HCT116 (cell line): ENCODE measurements at regions not wholly inside any gene's neighbourhood (a gene's known extent, or its start where the extent isn't known, plus 50 kb on each side); places are given as distances from the start of the nearest gene placed in this dataset.

Experiments used
- ATAC-seq: fragments of 200-7000 bp; cut with Tn5 transposase; 2 replicates; pipeline ENCODE4 v1.9.1; 2020; ENCODE audit warnings: mild to moderate bottlenecking, moderate library complexity
- BruUV-seq: library from RNA; stranded (reverse); fragments of 400-500 nt; replicated peaks from 2 replicates; lab custom pipeline; 2021; lab: Mats Ljungman, UMichigan
- CTCF ChIA-PET: fragments of 300-600 bp; sonication (Branson Sonifier 250); formaldehyde crosslinking; loops from one replicate; lab custom pipeline; 2021; ENCODE audit warnings: antibody characterized with exemption; lab: Charles Lee
- POLR2A ChIA-PET: fragments of 300-600, 350-600 bp; sonication (Branson Sonifier 250); formaldehyde crosslinking; loops from one replicate; lab custom pipeline; 2021; ENCODE audit warnings: antibody characterized with exemption; lab: Charles Lee
- RAD21 ChIA-PET, 2 experiments: fragments of 300-600 bp; sonication (Branson Sonifier 250); formaldehyde crosslinking; loops; one replicate each; lab custom pipeline; 2023; ENCODE audit warnings: low total read pairs in 2 of 2; ENCODE audit not compliant: uncharacterized antibody in 2 of 2, unreplicated experiment in 2 of 2, low non-redundant PET in 1 of 2; lab: Charles Lee
- DNase-seq: peaks from one replicate; pipeline ENCODE4 v3.0.0-alpha.2; 2010; ENCODE audit warnings: low read depth, low spot score
- H2AFZ ChIP-seq: fragments of 200-600 bp; shearing (Covaris generic), sonication (generic); 2 replicates; pipeline ENCODE4 v1.6.1; 2017; ENCODE audit warnings: low read depth, mixed run types, mixed read lengths, antibody characterized with exemption, low read length; ENCODE audit not compliant: poor library complexity, severe bottlenecking
- H3K27ac ChIP-seq: 2 replicates; pipeline ENCODE4 v1.5.1; 2012; ENCODE audit warnings: low read depth, low read length
- H3K27me3 ChIP-seq: fragments of 200-600 bp; sonication (generic); 2 replicates; pipeline ENCODE4 v1.6.1; 2016; ENCODE audit warnings: mixed run types, low read length, mixed read lengths; ENCODE audit not compliant: insufficient read depth
- H3K36me3 ChIP-seq, 2 experiments: fragments of 200-500 bp in 1 of 2; fragments of 200-600 bp in 1 of 2; sonication (Bioruptor generic) in 1 of 2; sonication (generic) in 1 of 2; 2 replicates each; pipeline versions ENCODE4 v1.5.1 to v1.6.1; 2014 to 2016; ENCODE audit warnings: low read length in 2 of 2, inconsistent platforms in 1 of 2, mixed read lengths in 1 of 2, mixed run types in 1 of 2; ENCODE audit not compliant: insufficient read depth in 2 of 2, control insufficient read depth in 1 of 2
- H3K4me1 ChIP-seq, 2 experiments: fragments of 200-600 bp in 1 of 2; sonication (generic) in 1 of 2; 2 replicates each; pipeline versions ENCODE4 v1.5.1 to v1.6.1; 2012 to 2017; ENCODE audit warnings: low read length in 2 of 2, inconsistent platforms in 1 of 2, mild to moderate bottlenecking in 1 of 2, mixed read lengths in 1 of 2, mixed run types in 1 of 2, moderate library complexity in 1 of 2; ENCODE audit not compliant: insufficient read depth in 2 of 2, control insufficient read depth in 1 of 2
- H3K4me2 ChIP-seq: fragments of 200-600 bp; sonication (generic); 2 replicates; pipeline ENCODE4 v1.6.1; 2017; ENCODE audit warnings: mixed run types, low read length, mixed read lengths
- H3K4me3 ChIP-seq, 2 experiments: fragments of 200-600 bp in 1 of 2; sonication (generic) in 1 of 2; replicated peaks in 1 of 2; 2 replicates each; pipeline ENCODE4 v1.5.1; 2011 to 2016; ENCODE audit warnings: low read length in 2 of 2, control low read depth in 1 of 2, low read depth in 1 of 2, mild to moderate bottlenecking in 1 of 2, mixed read lengths in 1 of 2, mixed run types in 1 of 2
- H3K79me2 ChIP-seq: fragments of 200-600 bp; sonication (generic); 2 replicates; pipeline ENCODE4 v1.6.1; 2017; ENCODE audit warnings: mild to moderate bottlenecking, mixed run types, low read length, moderate library complexity, mixed read lengths; ENCODE audit not compliant: insufficient read depth
- H3K9ac ChIP-seq: fragments of 200-600 bp; sonication (generic); 2 replicates; pipeline ENCODE4 v1.6.1; 2016; ENCODE audit warnings: low read length, mixed read lengths
- H3K9me2 ChIP-seq: fragments of 200-600 bp; sonication (generic), shearing (Covaris generic); 2 replicates; pipeline ENCODE4 v1.6.1; 2017; ENCODE audit warnings: mixed run types, mild to moderate bottlenecking, moderate library complexity; ENCODE audit not compliant: insufficient read depth
- H3K9me3 ChIP-seq, 2 experiments: fragments of 200-500 bp in 1 of 2; fragments of 200-600 bp in 1 of 2; sonication (Bioruptor generic) in 1 of 2; sonication (generic) in 1 of 2; 2 replicates each; pipeline ENCODE4 v1.6.1; 2014 to 2017; ENCODE audit warnings: low read length in 2 of 2, mixed read lengths in 2 of 2, inconsistent platforms in 1 of 2, low read depth in 1 of 2, mild to moderate bottlenecking in 1 of 2, mixed run types in 1 of 2, moderate library complexity in 1 of 2; ENCODE audit not compliant: control insufficient read depth in 1 of 2, insufficient read depth in 1 of 2
- H4K20me1 ChIP-seq: fragments of 200-600 bp; sonication (generic), shearing (Covaris generic); 2 replicates; pipeline ENCODE4 v1.6.1; 2017; ENCODE audit warnings: mixed run types, mild to moderate bottlenecking, moderate library complexity; ENCODE audit not compliant: insufficient read depth
- CBX3 ChIP-seq: IDR thresholded peaks from 2 replicates; pipeline ENCODE4 v1.6.1; 2012; ENCODE audit warnings: low read depth
- CEBPB ChIP-seq: IDR thresholded peaks from 2 replicates; pipeline ENCODE4 v1.6.1; 2012; ENCODE audit warnings: low read depth
- EGR1 ChIP-seq: IDR thresholded peaks from 2 replicates; pipeline ENCODE4 v1.6.1; 2012; ENCODE audit warnings: low read depth
- ELF1 ChIP-seq: IDR thresholded peaks from 2 replicates; pipeline ENCODE4 v1.6.1; 2012; ENCODE audit warnings: low read depth, borderline replicate concordance
- EZH2 ChIP-seq: fragments of 200-600 bp; sonication (generic); IDR thresholded peaks from 2 replicates; pipeline ENCODE4 v1.6.1; 2017; ENCODE audit warnings: antibody characterized with exemption, mixed run types
- EZH2phosphoT487 ChIP-seq: fragments of 200-600 bp; IDR thresholded peaks from 2 replicates; pipeline ENCODE4 v1.6.1; 2018; ENCODE audit warnings: antibody characterized with exemption, borderline replicate concordance
- FOSL1 ChIP-seq: IDR thresholded peaks from 2 replicates; pipeline ENCODE4 v1.6.1; 2012; ENCODE audit warnings: low read depth
- JUND ChIP-seq: IDR thresholded peaks from 2 replicates; pipeline ENCODE4 v1.6.1; 2012
- MAX ChIP-seq: IDR thresholded peaks from 2 replicates; pipeline ENCODE4 v1.6.1; 2012
- POLR2A ChIP-seq: IDR thresholded peaks from 2 replicates; pipeline ENCODE4 v1.7.0; 2011; ENCODE audit warnings: borderline replicate concordance; ENCODE audit not compliant: insufficient read depth, insufficient read length; ENCODE audit errors: extremely low read depth
- POLR2AphosphoS5 ChIP-seq: IDR thresholded peaks from 2 replicates; pipeline ENCODE4 v1.6.1; 2011; ENCODE audit warnings: mild to moderate bottlenecking, low read depth, low read length, moderate library complexity
- RAD21 ChIP-seq: IDR thresholded peaks from 2 replicates; pipeline ENCODE4 v1.6.1; 2012; ENCODE audit warnings: low read depth, mild to moderate bottlenecking
- SIN3A ChIP-seq: IDR thresholded peaks from 2 replicates; pipeline ENCODE4 v1.6.1; 2012; ENCODE audit warnings: low read depth
- SRF ChIP-seq: IDR thresholded peaks from 2 replicates; pipeline ENCODE4 v1.6.1; 2012; ENCODE audit warnings: low read depth
- TCF7L2 ChIP-seq: IDR thresholded peaks from 2 replicates; pipeline ENCODE4 v1.7.0; 2011; ENCODE audit warnings: borderline replicate concordance, inconsistent platforms; ENCODE audit not compliant: insufficient read depth, insufficient read length; ENCODE audit errors: extremely low read depth
- ZFX ChIP-seq: fragments of 450-650 bp; IDR thresholded peaks from 2 replicates; pipeline ENCODE4 v1.6.1; 2017
- ZNF274 ChIP-seq: fragments of 200-500 bp; sonication (Bioruptor generic); IDR thresholded peaks from 2 replicates; pipeline ENCODE4 v1.6.1; 2014; ENCODE audit warnings: mild to moderate bottlenecking, low read depth, low read length, inconsistent platforms
- intact Hi-C: fragments of 100-400 bp; cut with micrococcal nuclease; formaldehyde crosslinking; loops from 2 replicates; pipeline ENCODE4 v1.10.0; 2022
- TF ChIP-seq, protein P1 (sequence below), 3 experiments: fragments of 200-600 bp in 1 of 3; sonication (generic) in 1 of 3; IDR thresholded peaks in 2 of 3; conservative IDR thresholded peaks in 1 of 3; 2 replicates each; pipeline ENCODE4 v1.5.1; 2012 to 2017; ENCODE audit warnings: low read depth in 2 of 3, low read length in 2 of 3, antibody characterized with exemption in 1 of 3, borderline replicate concordance in 1 of 3, control low read depth in 1 of 3, mild to moderate bottlenecking in 1 of 3, mixed read lengths in 1 of 3, mixed run types in 1 of 3, moderate library complexity in 1 of 3; ENCODE audit not compliant: insufficient read depth in 1 of 3
- TF ChIP-seq, protein P2 (sequence below): IDR thresholded peaks from 2 replicates; pipeline ENCODE4 v1.6.1; 2012
- TF ChIP-seq, protein P3 (sequence below): IDR thresholded peaks from 2 replicates; pipeline ENCODE4 v1.6.1; 2012; ENCODE audit warnings: low read depth

DNA sequence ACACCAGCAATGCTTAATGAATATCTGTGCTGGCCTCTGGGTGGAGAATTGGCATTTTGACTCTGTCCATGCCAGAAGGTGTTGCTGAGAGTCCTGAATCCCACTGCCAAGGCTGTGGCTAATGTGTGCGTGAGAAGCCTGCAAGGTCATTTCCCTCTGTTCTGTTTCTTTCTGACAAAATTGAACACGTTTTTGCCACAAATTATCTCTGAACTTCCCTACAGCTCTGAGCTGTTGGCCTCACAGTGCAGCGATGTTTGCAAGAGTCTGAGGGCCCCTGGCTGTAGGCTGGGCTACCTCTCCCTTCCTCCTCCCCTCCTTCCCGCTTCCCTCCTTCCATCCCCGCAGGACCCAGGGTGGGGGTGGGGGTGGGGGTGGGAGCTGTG is 154.1 kb upstream of the HS6ST1 start:
- Histone ChIP-seq H3K9ac (no peak overlapping the region), H3K27me3 (peaks cover 3% of the 10 kb centered on the region; the same call in 1 of the 2 replicates), H3K36me3 (no peaks in the 10 kb centered on the region), H2AFZ (no peak overlapping the region), H3K27ac (no peak overlapping the region), H3K4me1 (no peaks in the 10 kb centered on the region), H3K4me2 (no peak overlapping the region), H3K79me2 (no peaks in the 10 kb centered on the region), H3K9me3 (peaks cover 15% of the 10 kb centered on the region in 2 experiments; a peak in 2 of 4 replicates), H4K20me1 (no peaks in the 10 kb centered on the region), H3K9me2 (no peaks in the 10 kb centered on the region), H3K4me3 (no peak overlapping the region)
- POLR2A ChIA-PET, result no interaction called here
- no TSS peak for BruUV-seq
- DNase-seq, result no peak
- intact Hi-C loops, result no loop called here
- RAD21 ChIA-PET, result no interaction called here
- TF ChIP-seq CEBPB, result no peak
- TF ChIP-seq SIN3A, result no peak
- TF ChIP-seq MAX, result no peak
- no peak for TF ChIP-seq ZFX
- TF ChIP-seq SRF, result no peak
- TF ChIP-seq EZH2phosphoT487, result no peak
- no peak for TF ChIP-seq FOSL1
- TF ChIP-seq, protein P1, sequence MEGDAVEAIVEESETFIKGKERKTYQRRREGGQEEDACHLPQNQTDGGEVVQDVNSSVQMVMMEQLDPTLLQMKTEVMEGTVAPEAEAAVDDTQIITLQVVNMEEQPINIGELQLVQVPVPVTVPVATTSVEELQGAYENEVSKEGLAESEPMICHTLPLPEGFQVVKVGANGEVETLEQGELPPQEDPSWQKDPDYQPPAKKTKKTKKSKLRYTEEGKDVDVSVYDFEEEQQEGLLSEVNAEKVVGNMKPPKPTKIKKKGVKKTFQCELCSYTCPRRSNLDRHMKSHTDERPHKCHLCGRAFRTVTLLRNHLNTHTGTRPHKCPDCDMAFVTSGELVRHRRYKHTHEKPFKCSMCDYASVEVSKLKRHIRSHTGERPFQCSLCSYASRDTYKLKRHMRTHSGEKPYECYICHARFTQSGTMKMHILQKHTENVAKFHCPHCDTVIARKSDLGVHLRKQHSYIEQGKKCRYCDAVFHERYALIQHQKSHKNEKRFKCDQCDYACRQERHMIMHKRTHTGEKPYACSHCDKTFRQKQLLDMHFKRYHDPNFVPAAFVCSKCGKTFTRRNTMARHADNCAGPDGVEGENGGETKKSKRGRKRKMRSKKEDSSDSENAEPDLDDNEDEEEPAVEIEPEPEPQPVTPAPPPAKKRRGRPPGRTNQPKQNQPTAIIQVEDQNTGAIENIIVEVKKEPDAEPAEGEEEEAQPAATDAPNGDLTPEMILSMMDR (IDR thresholded peaks at IDR 0.05 in 2 of 3, conservative IDR thresholded peaks at IDR 0.05 in 1 of 3; ENCODE audit: borderline replicate concordance in 1 of 3, insufficient read depth in 1 of 3, low read depth in 2 of 3, low read length in 2 of 3), result no peak
- no peak for TF ChIP-seq RAD21
- TF ChIP-seq POLR2A, result no peak
- TF ChIP-seq ELF1, result no peak
- no peak for TF ChIP-seq ZNF274
- TF ChIP-seq EZH2, result no peak
- TF ChIP-seq, protein P2, sequence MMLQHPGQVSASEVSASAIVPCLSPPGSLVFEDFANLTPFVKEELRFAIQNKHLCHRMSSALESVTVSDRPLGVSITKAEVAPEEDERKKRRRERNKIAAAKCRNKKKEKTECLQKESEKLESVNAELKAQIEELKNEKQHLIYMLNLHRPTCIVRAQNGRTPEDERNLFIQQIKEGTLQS, result no peak
- TF ChIP-seq, protein P3, sequence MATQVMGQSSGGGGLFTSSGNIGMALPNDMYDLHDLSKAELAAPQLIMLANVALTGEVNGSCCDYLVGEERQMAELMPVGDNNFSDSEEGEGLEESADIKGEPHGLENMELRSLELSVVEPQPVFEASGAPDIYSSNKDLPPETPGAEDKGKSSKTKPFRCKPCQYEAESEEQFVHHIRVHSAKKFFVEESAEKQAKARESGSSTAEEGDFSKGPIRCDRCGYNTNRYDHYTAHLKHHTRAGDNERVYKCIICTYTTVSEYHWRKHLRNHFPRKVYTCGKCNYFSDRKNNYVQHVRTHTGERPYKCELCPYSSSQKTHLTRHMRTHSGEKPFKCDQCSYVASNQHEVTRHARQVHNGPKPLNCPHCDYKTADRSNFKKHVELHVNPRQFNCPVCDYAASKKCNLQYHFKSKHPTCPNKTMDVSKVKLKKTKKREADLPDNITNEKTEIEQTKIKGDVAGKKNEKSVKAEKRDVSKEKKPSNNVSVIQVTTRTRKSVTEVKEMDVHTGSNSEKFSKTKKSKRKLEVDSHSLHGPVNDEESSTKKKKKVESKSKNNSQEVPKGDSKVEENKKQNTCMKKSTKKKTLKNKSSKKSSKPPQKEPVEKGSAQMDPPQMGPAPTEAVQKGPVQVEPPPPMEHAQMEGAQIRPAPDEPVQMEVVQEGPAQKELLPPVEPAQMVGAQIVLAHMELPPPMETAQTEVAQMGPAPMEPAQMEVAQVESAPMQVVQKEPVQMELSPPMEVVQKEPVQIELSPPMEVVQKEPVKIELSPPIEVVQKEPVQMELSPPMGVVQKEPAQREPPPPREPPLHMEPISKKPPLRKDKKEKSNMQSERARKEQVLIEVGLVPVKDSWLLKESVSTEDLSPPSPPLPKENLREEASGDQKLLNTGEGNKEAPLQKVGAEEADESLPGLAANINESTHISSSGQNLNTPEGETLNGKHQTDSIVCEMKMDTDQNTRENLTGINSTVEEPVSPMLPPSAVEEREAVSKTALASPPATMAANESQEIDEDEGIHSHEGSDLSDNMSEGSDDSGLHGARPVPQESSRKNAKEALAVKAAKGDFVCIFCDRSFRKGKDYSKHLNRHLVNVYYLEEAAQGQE, result no peak
- no peak for TF ChIP-seq EGR1
- TF ChIP-seq POLR2AphosphoS5, result no peak
- no peak for TF ChIP-seq JUND
- no peak for TF ChIP-seq CBX3
- no peak for TF ChIP-seq TCF7L2
- ATAC-seq, result no peak
- CTCF ChIA-PET, result no interaction called here
